ENCODE measurements at regions not wholly inside any gene's neighbourhood (a gene's known extent, or its start where the extent isn't known, plus 50 kb on each side); places are given as distances from the start of the nearest gene placed in this dataset.

DNA sequence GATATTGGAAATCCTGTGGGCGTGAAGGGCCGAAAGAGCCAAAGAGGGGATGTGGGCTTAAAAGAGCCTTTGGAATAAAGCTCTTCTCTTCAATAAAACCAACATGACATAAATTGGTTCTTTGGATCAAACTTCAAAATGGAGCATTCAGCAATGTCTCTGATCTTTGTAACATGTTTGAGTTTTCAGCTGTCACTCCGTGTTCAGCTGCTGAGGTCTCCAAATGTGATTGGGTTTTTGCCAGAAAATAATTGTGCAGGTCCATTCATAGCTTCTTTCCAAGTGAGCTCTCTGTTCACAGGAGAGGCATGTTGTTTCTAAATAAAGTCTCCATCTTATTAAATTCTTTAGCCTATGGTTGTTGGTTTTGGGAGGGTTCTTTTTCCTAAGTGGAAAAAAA, 127.6 kb upstream of the CCDC68 start:
- no peak for TF ChIP-seq NFIC (IDR thresholded peaks at IDR 0.05)
- TF ChIP-seq, protein P1, sequence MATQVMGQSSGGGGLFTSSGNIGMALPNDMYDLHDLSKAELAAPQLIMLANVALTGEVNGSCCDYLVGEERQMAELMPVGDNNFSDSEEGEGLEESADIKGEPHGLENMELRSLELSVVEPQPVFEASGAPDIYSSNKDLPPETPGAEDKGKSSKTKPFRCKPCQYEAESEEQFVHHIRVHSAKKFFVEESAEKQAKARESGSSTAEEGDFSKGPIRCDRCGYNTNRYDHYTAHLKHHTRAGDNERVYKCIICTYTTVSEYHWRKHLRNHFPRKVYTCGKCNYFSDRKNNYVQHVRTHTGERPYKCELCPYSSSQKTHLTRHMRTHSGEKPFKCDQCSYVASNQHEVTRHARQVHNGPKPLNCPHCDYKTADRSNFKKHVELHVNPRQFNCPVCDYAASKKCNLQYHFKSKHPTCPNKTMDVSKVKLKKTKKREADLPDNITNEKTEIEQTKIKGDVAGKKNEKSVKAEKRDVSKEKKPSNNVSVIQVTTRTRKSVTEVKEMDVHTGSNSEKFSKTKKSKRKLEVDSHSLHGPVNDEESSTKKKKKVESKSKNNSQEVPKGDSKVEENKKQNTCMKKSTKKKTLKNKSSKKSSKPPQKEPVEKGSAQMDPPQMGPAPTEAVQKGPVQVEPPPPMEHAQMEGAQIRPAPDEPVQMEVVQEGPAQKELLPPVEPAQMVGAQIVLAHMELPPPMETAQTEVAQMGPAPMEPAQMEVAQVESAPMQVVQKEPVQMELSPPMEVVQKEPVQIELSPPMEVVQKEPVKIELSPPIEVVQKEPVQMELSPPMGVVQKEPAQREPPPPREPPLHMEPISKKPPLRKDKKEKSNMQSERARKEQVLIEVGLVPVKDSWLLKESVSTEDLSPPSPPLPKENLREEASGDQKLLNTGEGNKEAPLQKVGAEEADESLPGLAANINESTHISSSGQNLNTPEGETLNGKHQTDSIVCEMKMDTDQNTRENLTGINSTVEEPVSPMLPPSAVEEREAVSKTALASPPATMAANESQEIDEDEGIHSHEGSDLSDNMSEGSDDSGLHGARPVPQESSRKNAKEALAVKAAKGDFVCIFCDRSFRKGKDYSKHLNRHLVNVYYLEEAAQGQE (IDR thresholded peaks at IDR 0.05; ENCODE audit: low read depth), result no peak
- no peak for TF ChIP-seq CREB1 (IDR thresholded peaks at IDR 0.05; ENCODE audit: low read depth)
- no peak for TF ChIP-seq ZBTB7A (IDR thresholded peaks at IDR 0.05; ENCODE audit: low read depth)
- TF ChIP-seq TCF12 (IDR thresholded peaks at IDR 0.05; ENCODE audit: low read depth), result no peak
- TF ChIP-seq FOXM1 (IDR thresholded peaks at IDR 0.05; ENCODE audit: borderline replicate concordance, low read depth), result no peak
- TF ChIP-seq RAD21 (IDR thresholded peaks at IDR 0.05; ENCODE audit: low read depth), result no peak
- TF ChIP-seq YY1 (IDR thresholded peaks at IDR 0.05; ENCODE audit: low read depth), result no peak
- no peak for TF ChIP-seq CEBPB (IDR thresholded peaks at IDR 0.05)
- TF ChIP-seq EP300 (IDR thresholded peaks at IDR 0.05; ENCODE audit: borderline replicate concordance), result no peak
- TF ChIP-seq, protein P2, sequence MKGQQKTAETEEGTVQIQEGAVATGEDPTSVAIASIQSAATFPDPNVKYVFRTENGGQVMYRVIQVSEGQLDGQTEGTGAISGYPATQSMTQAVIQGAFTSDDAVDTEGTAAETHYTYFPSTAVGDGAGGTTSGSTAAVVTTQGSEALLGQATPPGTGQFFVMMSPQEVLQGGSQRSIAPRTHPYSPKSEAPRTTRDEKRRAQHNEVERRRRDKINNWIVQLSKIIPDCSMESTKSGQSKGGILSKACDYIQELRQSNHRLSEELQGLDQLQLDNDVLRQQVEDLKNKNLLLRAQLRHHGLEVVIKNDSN (IDR thresholded peaks at IDR 0.05), result no peak
- no peak for TF ChIP-seq TEAD4 (IDR thresholded peaks at IDR 0.05)

- no peak for TF ChIP-seq TEAD4 (IDR thresholded peaks at IDR 0.05)
- TF ChIP-seq CREB1 (IDR thresholded peaks at IDR 0.05; ENCODE audit: low read depth), result no peak
- no peak for TF ChIP-seq CEBPB (IDR thresholded peaks at IDR 0.05)
- TF ChIP-seq NFIC (IDR thresholded peaks at IDR 0.05), result no peak
- no peak for TF ChIP-seq EP300 (IDR thresholded peaks at IDR 0.05; ENCODE audit: borderline replicate concordance)
- TF ChIP-seq RAD21 (IDR thresholded peaks at IDR 0.05; ENCODE audit: low read depth), result no peak
Measured at GRCh38 chr18:55085557-55086285, 126.5 kb upstream of the CCDC68 start.

DNA sequence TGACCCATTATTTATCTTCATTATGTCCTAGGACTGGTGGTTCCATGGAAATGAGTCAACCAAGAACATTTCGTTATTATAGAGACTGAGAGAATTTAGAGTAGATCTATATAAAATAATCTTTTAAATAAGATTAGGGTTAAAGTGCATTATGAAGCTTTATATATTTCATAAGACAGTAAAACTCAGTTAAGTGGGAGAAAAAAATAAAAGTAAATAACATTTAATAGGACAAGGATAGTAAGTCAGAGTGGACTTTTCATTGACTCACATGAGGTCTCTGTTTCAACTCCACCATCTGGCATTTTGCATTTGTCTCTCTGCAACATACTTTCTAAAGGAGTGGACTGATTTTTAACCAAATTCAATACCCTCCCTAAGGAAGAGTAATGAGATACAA, 125.3 kb upstream of the CCDC68 start:
- TF ChIP-seq CREB1 (IDR thresholded peaks at IDR 0.05; ENCODE audit: low read depth), result no peak
- TF ChIP-seq TCF12 (IDR thresholded peaks at IDR 0.05; ENCODE audit: low read depth), result no peak
- TF ChIP-seq NFIC (IDR thresholded peaks at IDR 0.05), result no peak
- no peak for TF ChIP-seq FOXM1 (IDR thresholded peaks at IDR 0.05; ENCODE audit: borderline replicate concordance, low read depth)
- TF ChIP-seq, protein P3, sequence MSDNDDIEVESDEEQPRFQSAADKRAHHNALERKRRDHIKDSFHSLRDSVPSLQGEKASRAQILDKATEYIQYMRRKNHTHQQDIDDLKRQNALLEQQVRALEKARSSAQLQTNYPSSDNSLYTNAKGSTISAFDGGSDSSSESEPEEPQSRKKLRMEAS (IDR thresholded peaks at IDR 0.05), result no peak
- no peak for TF ChIP-seq CEBPB (IDR thresholded peaks at IDR 0.05)
- no peak for TF ChIP-seq TEAD4 (IDR thresholded peaks at IDR 0.05)
- no peak for TF ChIP-seq RAD21 (IDR thresholded peaks at IDR 0.05; ENCODE audit: low read depth)
- TF ChIP-seq, protein P2 (IDR thresholded peaks at IDR 0.05), result no peak
- TF ChIP-seq, protein P1 (IDR thresholded peaks at IDR 0.05; ENCODE audit: low read depth), result no peak
- TF ChIP-seq EGR1 (IDR thresholded peaks at IDR 0.05), result no peak
- TF ChIP-seq YY1 (IDR thresholded peaks at IDR 0.05; ENCODE audit: low read depth), result no peak
- no peak for TF ChIP-seq TAF1 (IDR thresholded peaks at IDR 0.05; ENCODE audit: low read depth)
- TF ChIP-seq ZBTB7A (IDR thresholded peaks at IDR 0.05; ENCODE audit: low read depth), result no peak
- no peak for TF ChIP-seq EP300 (IDR thresholded peaks at IDR 0.05; ENCODE audit: borderline replicate concordance)

- TF ChIP-seq, protein P3 (IDR thresholded peaks at IDR 0.05), result no peak
- no peak for TF ChIP-seq FOXM1 (IDR thresholded peaks at IDR 0.05; ENCODE audit: borderline replicate concordance, low read depth)
- no peak for TF ChIP-seq EP300 (IDR thresholded peaks at IDR 0.05; ENCODE audit: borderline replicate concordance)
- TF ChIP-seq TCF12 (IDR thresholded peaks at IDR 0.05; ENCODE audit: low read depth), result no peak
- TF ChIP-seq YY1 (IDR thresholded peaks at IDR 0.05; ENCODE audit: low read depth), result no peak
- TF ChIP-seq NFIC (IDR thresholded peaks at IDR 0.05), result no peak
- TF ChIP-seq TAF1 (IDR thresholded peaks at IDR 0.05; ENCODE audit: low read depth), result no peak
- TF ChIP-seq, protein P1 (IDR thresholded peaks at IDR 0.05; ENCODE audit: low read depth), result no peak
- no peak for TF ChIP-seq RAD21 (IDR thresholded peaks at IDR 0.05; ENCODE audit: low read depth)
- no peak for TF ChIP-seq ZBTB7A (IDR thresholded peaks at IDR 0.05; ENCODE audit: low read depth)
- no peak for TF ChIP-seq CEBPB (IDR thresholded peaks at IDR 0.05)
- TF ChIP-seq EGR1 (IDR thresholded peaks at IDR 0.05), result no peak
- TF ChIP-seq TEAD4 (IDR thresholded peaks at IDR 0.05), result no peak
- TF ChIP-seq CREB1 (IDR thresholded peaks at IDR 0.05; ENCODE audit: low read depth), result no peak
Measured at GRCh38 chr18:55083461-55083860, 124.2 kb upstream of the CCDC68 start.
